ENCODE measurements at regions not wholly inside any gene's neighbourhood (a gene's known extent, or its start where the extent isn't known, plus 50 kb on each side); places are given as distances from the start of the nearest gene placed in this dataset.

DNA sequence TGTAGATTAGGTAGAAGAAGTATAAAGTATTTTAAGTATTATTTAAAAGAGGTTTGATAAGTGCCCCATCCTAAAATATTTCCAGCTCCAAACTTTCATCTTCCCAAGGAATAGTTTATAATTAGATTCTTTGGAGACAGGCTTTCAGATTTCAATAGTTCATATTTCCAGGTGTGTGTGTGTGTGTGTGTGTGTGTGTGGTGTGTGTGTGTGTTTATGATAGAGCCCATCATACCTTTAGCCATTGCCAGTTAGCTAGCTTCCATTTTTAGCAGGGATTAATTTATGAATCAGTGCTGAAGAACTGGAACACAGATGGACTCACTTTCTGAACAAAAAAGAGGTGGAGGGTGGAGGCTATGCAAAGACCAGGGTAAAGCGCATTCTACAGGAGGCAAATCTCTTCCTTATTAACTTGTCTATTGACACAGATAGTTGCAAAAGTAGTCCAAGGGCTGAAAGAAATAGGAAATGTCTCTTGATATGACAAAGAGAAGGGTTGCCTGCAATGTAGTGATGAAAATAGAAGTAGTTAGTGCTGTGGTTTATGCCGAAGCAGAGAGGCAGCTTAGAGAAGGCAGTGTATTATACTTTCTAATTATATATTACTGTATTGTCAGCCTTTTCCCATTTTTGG lies 301.1 kb downstream of the MAN2A1 start:
- Histone ChIP-seq H2BK120ac (replicated peaks; ENCODE audit: low read depth, low read length) (no peak overlapping the region), H3K4me3 (ENCODE audit: extremely low read depth in 1 of 4, insufficient read depth in 2 of 4, low read depth in 3 of 4, low read length in 4 of 4) (no peak overlapping the region), H4K91ac (replicated peaks; ENCODE audit: insufficient read length, low read length) (no peak overlapping the region), H3K4me2 (ENCODE audit: insufficient read depth in 1 of 2, low read depth in 2 of 2, low read length in 2 of 2) (no peak overlapping the region), H3K9me3 (ENCODE audit: insufficient read depth in 2 of 2, low read depth in 1 of 2, low read length in 1 of 2) (no peaks in the 10 kb centered on the region), H2AFZ (ENCODE audit: low read length) (no peak overlapping the region), H2BK20ac (ENCODE audit: low read length) (no peak overlapping the region), H4K20me1 (replicated peaks in 1 of 2; ENCODE audit: control insufficient read depth in 1 of 2, insufficient read depth in 2 of 2, low read length in 2 of 2) (no peaks in the 10 kb centered on the region), H3K18ac (ENCODE audit: extremely low read depth, low read length) (no peak overlapping the region), H3K79me1 (ENCODE audit: low read depth, low read length) (no peaks in the 10 kb centered on the region), H3K9ac (replicated peaks in 1 of 4; ENCODE audit: extremely low read depth in 1 of 4, low read depth in 3 of 4, low read length in 3 of 4) (no peak overlapping the region), H2BK12ac (ENCODE audit: low read depth, low read length) (no peak overlapping the region), H3K14ac (ENCODE audit: insufficient read length) (no peak overlapping the region), H4K8ac (ENCODE audit: extremely low read depth, insufficient read depth, low read length) (no peak overlapping the region), H3K36me3 (ENCODE audit: control insufficient read depth in 2 of 4, insufficient read depth in 4 of 4, low read length in 3 of 4) (no peaks in the 10 kb centered on the region), H3K79me2 (ENCODE audit: control insufficient read depth in 1 of 2, insufficient read depth in 2 of 2, low read length in 2 of 2) (no peaks in the 10 kb centered on the region), H2BK15ac (ENCODE audit: low read length) (no peak overlapping the region), H3K23ac (ENCODE audit: insufficient read length) (no peak overlapping the region), H4K5ac (ENCODE audit: insufficient read length, low read depth, low read length) (no peak overlapping the region), H3K23me2 (ENCODE audit: low read depth, low read length) (no peaks in the 10 kb centered on the region), H3K56ac (replicated peaks; ENCODE audit: insufficient read length, low read depth, low read length) (no peak overlapping the region), H3K27ac (ENCODE audit: low read depth, low read length) (no peak overlapping the region), H3K4me1 (replicated peaks in 1 of 4; ENCODE audit: control insufficient read depth in 3 of 4, insufficient read depth in 4 of 4, low read length in 3 of 4) (no peaks in the 10 kb centered on the region), H3K27me3 (replicated peaks in 1 of 4; ENCODE audit: control insufficient read depth in 3 of 4, extremely low read depth in 1 of 4, insufficient read depth in 3 of 4, low read length in 3 of 4) (no peaks in the 10 kb centered on the region), H3K4ac (replicated peaks; ENCODE audit: insufficient read length, low read depth, low read length) (no peak overlapping the region), H2AK5ac (ENCODE audit: low read depth, low read length) (no peak overlapping the region), H2BK5ac (ENCODE audit: low read depth, low read length) (no peak overlapping the region)
- ChIA-PET CTCF (ENCODE audit: partially characterized antibody) (interaction anchor here (0.6 to 1.5 kb wide), 2 partner anchors 26 to 1305 kb away, joined by 3 read pairs; no protein-coding TSS in a partner anchor), POLR2A (ENCODE audit: partially characterized antibody) (no interaction called here)
- WGBS, 2 experiments (ENCODE audit: extremely low coverage in 1 of 2, insufficient coverage in 1 of 2, insufficient read length in 1 of 2, insufficient replicate concordance in 2 of 2, low coverage in 1 of 2, low lambda C conversion rate in 2 of 2, missing lambda C conversion rate in 1 of 2): 98% methylated on average over 2 of the region's 2 CpGs; no CpG with 5 or more reads in 1 of the 2 experiments
- FAIRE-seq (no peak), DNase-seq (ENCODE audit: low read depth in 1 of 2, low spot score in 2 of 2) (no peak)
- TF ChIP-seq TBP (IDR thresholded peaks at IDR 0.05; ENCODE audit: low read depth, low read length) (no peak), RXRA (IDR thresholded peaks at IDR 0.05; ENCODE audit: insufficient read depth, low read depth, low read length) (no peak), TEAD4 (IDR thresholded peaks at IDR 0.05; ENCODE audit: low read depth, low read length) (no peak)
